CD4-positive, alpha-beta T cell treated with Interleukin-21 for 1 hour (primary cell): ENCODE measurements at regions not wholly inside any gene's neighbourhood (a gene's known extent, or its start where the extent isn't known, plus 50 kb on each side); places are given as distances from the start of the nearest gene placed in this dataset.
A peak's percentile ranks its signal among the peaks of the same experiment; 100 is the strongest.
"Not testable (repeated sequence)": the region's sequence is repeated elsewhere in the genome, so short reads cannot be mapped to it uniquely, and the experiment has no call there.

Experiments used
- DNase-seq: peaks from one replicate; pipeline ENCODE4 v3.0.0-alpha.2; 2020

GRCh38 chr14:34172550-34173368 is 221.9 kb upstream of the EGLN3 start:
- no peak for DNase-seq

DNA sequence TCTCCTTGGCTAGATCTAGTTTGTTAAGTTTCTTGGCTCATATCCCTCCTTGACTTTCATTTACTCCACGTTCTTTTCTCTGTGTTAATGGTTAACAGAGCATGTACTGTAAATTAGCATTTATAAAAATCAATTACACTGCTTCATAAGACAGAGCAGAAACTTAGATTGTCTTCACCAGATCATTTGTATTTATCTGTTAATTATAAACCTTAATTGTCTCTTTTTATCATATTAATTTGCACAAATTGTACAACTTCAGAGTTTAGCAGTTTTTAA is 221.2 kb upstream of the EGLN3 start:
- DNase-seq = no peak

DNA sequence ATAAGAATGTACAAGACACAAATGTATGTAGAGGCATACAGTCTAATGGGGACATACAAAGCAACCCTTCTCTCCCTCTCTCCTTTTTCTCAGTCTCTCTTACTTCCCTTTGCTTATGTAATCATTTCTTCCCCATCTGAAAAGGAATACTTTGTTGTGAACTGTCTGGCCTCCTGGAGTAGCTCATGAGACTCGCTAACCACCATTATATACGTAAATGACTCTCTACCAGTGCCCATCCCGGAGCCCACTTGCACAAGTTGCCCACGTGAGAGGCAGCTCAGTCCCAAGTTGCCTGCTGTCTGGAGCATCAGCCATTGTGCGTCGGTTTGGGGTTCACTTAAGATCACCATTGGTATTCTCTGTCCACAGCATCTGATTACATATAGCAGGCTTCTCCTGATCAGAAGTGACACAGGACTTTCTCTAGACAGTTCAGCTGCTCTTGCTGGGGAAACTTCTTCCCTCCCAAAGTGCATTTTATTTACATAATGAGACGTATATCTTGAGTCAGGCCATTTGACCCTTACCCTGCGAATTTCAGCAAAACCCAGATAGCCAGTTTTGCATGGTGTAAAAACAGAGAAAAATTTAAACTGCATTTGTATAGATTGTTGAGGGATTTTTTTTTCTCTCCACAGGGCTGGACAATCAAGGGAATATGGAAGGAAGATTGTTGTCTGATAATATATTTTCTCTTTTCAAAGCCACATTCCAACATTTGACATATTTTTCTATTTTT is 220.7 kb upstream of the EGLN3 start:
- no peak for DNase-seq

- no peak for DNase-seq
These were observed 220.0 kb upstream of the EGLN3 start for GRCh38 chr14:34170882-34171281.

DNA sequence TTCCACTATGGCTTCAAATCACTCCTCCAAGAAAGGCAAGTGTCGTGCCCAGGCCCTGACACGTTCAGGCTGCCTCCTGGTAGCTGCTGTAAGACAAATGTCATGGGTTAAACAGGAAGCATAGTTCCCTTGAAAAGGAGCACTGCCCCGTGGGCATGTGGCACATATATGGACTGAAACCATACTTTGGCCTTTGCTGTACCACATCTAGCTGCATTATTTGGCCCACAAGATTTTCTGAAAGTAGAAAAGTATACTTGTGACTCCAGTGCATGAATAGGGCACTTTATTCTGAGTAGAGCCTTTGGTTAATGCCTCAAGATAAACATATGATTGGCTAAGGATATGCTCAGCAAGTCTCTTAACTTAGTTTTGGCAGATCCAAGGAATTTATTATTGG is 218.7 kb upstream of the EGLN3 start:
- no peak for DNase-seq

GRCh38 chr14:34168656-34169055 is 217.8 kb upstream of the EGLN3 start:
- no peak for DNase-seq

GRCh38 chr14:34165847-34166350 is 215.0 kb upstream of the EGLN3 start:
- DNase-seq = no peak

DNA sequence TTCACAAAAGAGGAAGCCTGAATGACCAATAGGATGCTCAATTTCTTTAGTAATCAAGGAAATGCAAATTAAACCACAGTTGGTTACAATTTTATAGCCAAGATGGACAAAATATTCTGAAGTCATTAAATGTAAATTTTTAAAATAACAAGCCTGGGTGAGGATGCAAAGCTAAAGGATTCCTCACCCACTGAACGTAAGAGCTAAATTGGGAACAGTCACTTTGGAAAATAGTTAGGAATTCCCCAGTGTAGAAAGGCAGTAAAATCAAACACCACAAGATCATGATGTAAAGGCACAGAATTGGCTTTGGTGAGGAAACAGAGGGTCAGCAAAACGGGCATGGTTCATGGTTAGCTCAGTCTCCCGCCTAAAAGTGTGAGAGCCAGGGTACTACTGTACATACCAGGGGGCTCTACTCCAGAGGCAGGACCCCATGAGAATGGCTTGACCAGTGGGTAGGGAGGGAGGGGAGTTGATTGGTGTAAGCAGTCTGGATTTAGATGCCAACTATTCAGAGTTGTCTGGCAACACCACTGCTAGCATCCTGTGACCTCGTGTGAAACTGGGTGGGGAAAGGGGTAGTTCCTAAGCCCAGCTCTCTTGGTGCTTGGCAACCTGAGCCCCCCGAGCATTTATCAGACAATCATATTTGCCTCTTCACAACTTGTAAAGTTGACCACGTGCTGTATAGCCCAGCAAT is 213.4 kb upstream of the EGLN3 start:
- DNase-seq = no peak

- DNase-seq = peak; percentile 7
These were observed 210.6 kb upstream of the EGLN3 start for GRCh38 chr14:34161351-34162082.

GRCh38 chr14:34160619-34161018 is 209.7 kb upstream of the EGLN3 start:
- no peak for DNase-seq

DNA sequence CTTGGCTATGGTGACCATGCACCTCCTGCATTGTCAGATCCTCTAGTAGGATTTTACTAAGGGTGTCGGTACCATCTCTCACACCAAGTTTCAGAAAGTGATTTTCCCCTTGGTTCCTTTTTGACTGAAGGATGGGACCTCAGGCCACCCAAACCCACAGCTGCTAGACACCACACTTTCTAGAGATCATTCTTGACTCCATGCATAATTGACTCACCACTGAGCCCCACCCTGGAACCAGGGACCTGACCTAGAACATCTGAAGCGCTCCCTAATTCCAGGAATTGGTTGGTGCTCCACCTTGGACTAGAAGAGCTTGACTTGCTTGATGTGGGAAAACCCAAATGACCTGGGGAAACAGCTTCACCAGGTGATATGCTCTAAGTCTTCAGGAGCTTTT is 206.8 kb upstream of the EGLN3 start:
- no peak for DNase-seq

DNA sequence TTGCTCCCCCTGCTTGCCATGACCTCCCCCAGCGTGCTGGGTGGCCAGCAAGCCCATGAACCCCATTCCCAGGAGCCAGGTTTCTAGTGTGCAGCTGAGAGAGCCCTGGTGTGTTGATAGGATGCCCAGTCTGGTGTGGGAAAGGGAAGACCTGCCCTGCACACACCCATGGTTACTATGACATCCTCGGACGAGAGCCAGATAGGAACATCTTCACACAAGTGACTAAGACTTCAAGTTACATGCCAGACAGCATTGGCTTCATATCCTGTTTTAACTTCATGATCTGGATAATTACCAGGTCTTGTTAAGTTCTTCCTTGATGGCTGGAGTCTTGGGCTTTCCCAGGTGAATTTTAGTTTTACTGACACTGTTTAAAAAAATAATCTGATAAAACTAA is 196.6 kb upstream of the EGLN3 start:
- DNase-seq = no peak

DNA sequence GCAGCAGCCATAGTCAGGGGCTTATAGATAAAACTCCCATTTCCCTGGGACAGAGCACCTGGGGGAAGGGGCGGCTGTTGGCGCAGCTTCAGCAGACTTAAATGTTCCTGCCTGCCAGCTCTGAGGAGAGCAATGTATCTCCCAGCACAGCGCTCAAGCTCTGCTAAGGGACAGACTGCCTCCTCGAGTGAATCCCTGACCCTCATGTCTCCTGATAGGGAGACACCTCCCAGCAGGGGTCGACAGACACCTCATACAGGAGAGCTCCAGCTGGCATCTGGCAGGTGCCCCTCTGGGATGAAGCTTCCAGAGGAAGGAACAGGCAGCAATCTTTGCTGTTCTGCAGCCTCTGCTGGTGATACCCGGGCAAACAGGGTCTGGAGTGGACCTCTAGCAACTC is 189.3 kb upstream of the EGLN3 start:
- DNase-seq = not testable (repeated sequence)

- not testable (repeated sequence) for DNase-seq
These were observed 188.6 kb upstream of the EGLN3 start for GRCh38 chr14:34139160-34140121.

- DNase-seq = no peak
These were observed 187.3 kb upstream of the EGLN3 start for GRCh38 chr14:34138175-34138574.

GRCh38 chr14:34137001-34137745 is 186.3 kb upstream of the EGLN3 start:
- DNase-seq = no peak

DNA sequence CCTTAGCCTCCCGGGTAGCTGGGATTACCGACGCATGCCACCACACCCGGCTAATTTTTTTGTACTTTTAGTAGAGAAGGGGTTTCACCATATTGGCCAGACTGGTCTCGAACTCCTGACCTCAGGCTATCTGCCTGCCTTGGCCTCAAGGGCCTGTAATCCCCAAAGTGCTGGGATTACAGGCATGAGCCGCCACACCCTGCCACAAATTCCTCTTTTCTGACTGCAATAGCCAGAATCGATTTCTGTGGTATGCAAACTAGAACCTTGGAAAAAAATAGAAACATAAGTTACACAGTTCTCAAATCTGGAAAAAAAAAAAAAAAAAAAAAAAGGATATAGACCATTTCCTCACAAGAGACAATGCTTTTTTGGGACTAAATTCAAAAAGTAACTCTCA is 184.6 kb upstream of the EGLN3 start:
- DNase-seq = no peak

DNA sequence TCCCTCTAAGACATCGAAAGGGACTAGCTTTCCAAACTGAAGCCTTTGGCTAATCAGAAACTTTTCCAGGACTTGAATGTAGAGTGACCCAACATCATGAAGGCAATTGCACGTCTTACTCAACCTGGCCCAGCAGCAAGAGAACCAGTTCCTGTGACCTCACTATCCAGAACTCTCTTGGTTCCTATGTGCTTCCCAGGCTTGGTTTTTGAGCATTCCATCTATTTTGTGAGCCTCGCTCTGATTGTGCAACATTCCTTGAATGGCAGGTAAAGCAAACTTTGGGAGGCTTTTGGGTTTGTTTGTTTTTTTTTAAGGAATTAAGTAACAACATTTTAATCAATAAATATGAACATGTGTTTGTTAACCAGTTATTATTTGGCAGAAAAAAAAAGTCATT is 183.6 kb upstream of the EGLN3 start:
- no peak for DNase-seq

- DNase-seq = no peak
These were observed 179.2 kb upstream of the EGLN3 start for GRCh38 chr14:34129927-34130552.

GRCh38 chr14:34128665-34129064 is 177.8 kb upstream of the EGLN3 start:
- DNase-seq = no peak

- DNase-seq = no peak
These were observed 175.7 kb upstream of the EGLN3 start for GRCh38 chr14:34126586-34126985.
